Activated CD4-positive, alpha-beta T cell treated with anti-CD3 and anti-CD28 coated beads, Interleukin-2, amount 50 U/mL, for 4 hours (primary cell): ENCODE measurements at regions not wholly inside any gene's neighbourhood (a gene's known extent, or its start where the extent isn't known, plus 50 kb on each side); places are given as distances from the start of the nearest gene placed in this dataset.

Source experiments
- DNase-seq, 2 experiments: peaks; one replicate each; pipeline ENCODE4 v3.0.0-alpha.2; 2020

GRCh38 chr18:70468861-70469547 is 180.2 kb downstream of the SOCS6 start:
- no peak for DNase-seq

GRCh38 chr18:70464343-70465114 is 175.7 kb downstream of the SOCS6 start:
- no peak for DNase-seq

GRCh38 chr18:70463085-70463484 is 174.2 kb downstream of the SOCS6 start:
- DNase-seq: no peak

GRCh38 chr18:70462078-70462439 is 173.2 kb downstream of the SOCS6 start:
- no peak for DNase-seq

GRCh38 chr18:70461323-70462077 is 172.7 kb downstream of the SOCS6 start:
- no peak for DNase-seq

- no peak for DNase-seq
Observed at GRCh38 chr18:70459731-70460130, 170.9 kb downstream of the SOCS6 start.

- no peak for DNase-seq
Observed at GRCh38 chr18:70459251-70459650, 170.4 kb downstream of the SOCS6 start.

- no peak for DNase-seq
Observed at GRCh38 chr18:70457788-70458187, 168.9 kb downstream of the SOCS6 start.

- DNase-seq: no peak
Observed at GRCh38 chr18:70457223-70457622, 168.4 kb downstream of the SOCS6 start.

- no peak for DNase-seq
Observed at GRCh38 chr18:70456376-70456775, 167.5 kb downstream of the SOCS6 start.

GRCh38 chr18:70455731-70456130 is 166.9 kb downstream of the SOCS6 start:
- no peak for DNase-seq

- DNase-seq: no peak
Observed at GRCh38 chr18:70454704-70455322, 166.0 kb downstream of the SOCS6 start.

GRCh38 chr18:70453058-70453775 is 164.4 kb downstream of the SOCS6 start:
- no peak for DNase-seq

GRCh38 chr18:70452501-70452900 is 163.7 kb downstream of the SOCS6 start:
- DNase-seq: no peak

GRCh38 chr18:70450426-70451253 is 161.8 kb downstream of the SOCS6 start:
- DNase-seq: no peak

- no peak for DNase-seq
Observed at GRCh38 chr18:70448588-70448987, 159.7 kb downstream of the SOCS6 start.

GRCh38 chr18:70446063-70446462 is 157.2 kb downstream of the SOCS6 start:
- no peak for DNase-seq

GRCh38 chr18:70442933-70443332 is 154.1 kb downstream of the SOCS6 start:
- no peak for DNase-seq

- DNase-seq: no peak
Observed at GRCh38 chr18:70432804-70433400, 144.1 kb downstream of the SOCS6 start.

GRCh38 chr18:70431203-70431624 is 142.4 kb downstream of the SOCS6 start:
- no peak for DNase-seq

GRCh38 chr18:70430501-70431173 is 141.8 kb downstream of the SOCS6 start:
- DNase-seq: no peak
